Transverse colon (tissue), 4 donors: ENCODE measurements at regions not wholly inside any gene's neighbourhood (a gene's known extent, or its start where the extent isn't known, plus 50 kb on each side); places are given as distances from the start of the nearest gene placed in this dataset.

Experiments used
- DNase-seq: peaks from one replicate; pipeline ENCODE4 v3.0.0-alpha.2; 2019
- H3K27ac ChIP-seq, 4 donors: fragments of 200-600 bp; sonication (generic); 2 replicates each; pipeline ENCODE4 v1.5.1; 2016 to 2018; ENCODE audit warnings: inconsistent platforms in 4 of 4
- H3K27me3 ChIP-seq: fragments of 200-600 bp; sonication (generic); 2 replicates; pipeline ENCODE4 v1.5.1; 2017; ENCODE audit warnings: inconsistent platforms
- H3K36me3 ChIP-seq, 4 donors: fragments of 200-600 bp; sonication (generic); 2 replicates each; pipeline ENCODE4 v1.5.1; 2017 to 2019; ENCODE audit warnings: inconsistent platforms in 4 of 4
- H3K4me1 ChIP-seq, 4 donors: fragments of 200-600 bp; sonication (generic); 2 replicates each; pipeline ENCODE4 v1.5.1; 2017 to 2020; ENCODE audit warnings: inconsistent platforms in 4 of 4
- H3K4me3 ChIP-seq, 4 donors: fragments of 200-600 bp; sonication (generic); 1 replicate in 1 of 4; 2 replicates in 3 of 4; pipeline versions ENCODE4 v1.5.1 to v1.6.1; 2017 to 2019; ENCODE audit warnings: inconsistent platforms in 4 of 4
- H3K9me3 ChIP-seq, 2 donors: fragments of 200-600 bp; sonication (generic); 2 replicates each; pipeline ENCODE4 v1.5.1; 2017 to 2019; ENCODE audit warnings: inconsistent platforms in 2 of 2
- EP300 ChIP-seq: sonication (generic); formaldehyde crosslinking; IDR thresholded peaks from one replicate; pipeline ENCODE4 v1.6.1; 2017; ENCODE audit warnings: antibody characterized with exemption, low read depth
- POLR2A ChIP-seq: fragments of 450-650 bp; IDR thresholded peaks from one replicate; pipeline ENCODE4 v1.6.1; 2016; ENCODE audit warnings: antibody characterized with exemption, mild to moderate bottlenecking, moderate library complexity
- POLR2AphosphoS5 ChIP-seq, 3 donors: sonication (generic); formaldehyde crosslinking; IDR thresholded peaks; one replicate each; pipeline ENCODE4 v1.6.1; 2016; ENCODE audit warnings: antibody characterized with exemption in 3 of 3
- WGBS, 2 donors: methylation state at CpG; one replicate each; pipeline ENCODE4 v1.1.5; 2018; ENCODE audit warnings: low coverage in 1 of 2; 5-methylcytosine and 5-hydroxymethylcytosine counted together
- in situ Hi-C, 4 donors: fragments of 200-750 bp; cut with MboI; loops; one replicate each; pipeline versions ENCODE4 v1.15.0 to v1.15.1; 2017; ENCODE audit warnings: low sequenced_read_pairs in 3 of 4, low pct_ligation_motif_present in 1 of 4, low pct_unique_long_range_greater_than_20kb in 1 of 4
- intact Hi-C: fragments of 100-400 bp; cut with DNase I; formaldehyde crosslinking; loops from one replicate; pipeline ENCODE4 v1.15.1; 2023; ENCODE audit warnings: low total_unique reads
- TF ChIP-seq, protein P1 (sequence below), 5 experiments: fragments of 200-600 bp in 3 of 5; fragments of 450-650 bp in 2 of 5; sonication (generic) in 3 of 5; IDR thresholded peaks; 1 replicate in 2 of 5; 2 replicates in 3 of 5; pipeline ENCODE4 v1.5.1; 2016 to 2017; ENCODE audit warnings: antibody characterized with exemption in 5 of 5, inconsistent platforms in 3 of 5, mild to moderate bottlenecking in 2 of 5, moderate library complexity in 1 of 5

DNA sequence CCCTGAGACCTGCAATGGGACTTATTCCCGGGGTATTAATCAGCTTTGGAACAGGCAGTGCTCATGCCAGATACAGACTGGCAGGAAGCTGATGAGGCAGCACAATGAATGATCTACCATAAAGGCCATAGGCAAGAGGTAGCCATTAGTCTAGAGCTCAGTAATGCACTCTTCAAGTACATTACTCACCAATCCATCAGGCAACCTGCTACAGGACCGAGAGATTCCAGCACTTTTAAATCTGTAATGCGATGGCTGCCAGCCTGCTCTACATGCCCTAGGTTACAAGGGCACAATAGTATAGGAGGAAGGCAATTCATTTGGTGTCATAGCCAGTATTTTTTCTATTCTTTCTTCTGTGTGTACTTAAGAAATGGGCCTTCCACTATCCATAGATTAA lies 217.8 kb upstream of the PMFBP1 start:
- in situ Hi-C loops (no loop called here), intact Hi-C loops (no loop called here)
- no peak overlapping the region for H3K27ac ChIP-seq
- no peaks in the 10 kb centered on the region for H3K27me3 ChIP-seq
- H3K4me3 ChIP-seq = no peak overlapping the region
- 90 to 93% methylated on average over 2 to 3 of the region's 3 CpGs for WGBS, 2 donors
- H3K4me1 ChIP-seq = no peaks in the 10 kb centered on the region
- H3K9me3 ChIP-seq = peaks cover 23 to 25% of the 10 kb centered on the region in 2 donors
- no peak for DNase-seq
- no peaks in the 10 kb centered on the region for H3K36me3 ChIP-seq
- TF ChIP-seq, protein P1, sequence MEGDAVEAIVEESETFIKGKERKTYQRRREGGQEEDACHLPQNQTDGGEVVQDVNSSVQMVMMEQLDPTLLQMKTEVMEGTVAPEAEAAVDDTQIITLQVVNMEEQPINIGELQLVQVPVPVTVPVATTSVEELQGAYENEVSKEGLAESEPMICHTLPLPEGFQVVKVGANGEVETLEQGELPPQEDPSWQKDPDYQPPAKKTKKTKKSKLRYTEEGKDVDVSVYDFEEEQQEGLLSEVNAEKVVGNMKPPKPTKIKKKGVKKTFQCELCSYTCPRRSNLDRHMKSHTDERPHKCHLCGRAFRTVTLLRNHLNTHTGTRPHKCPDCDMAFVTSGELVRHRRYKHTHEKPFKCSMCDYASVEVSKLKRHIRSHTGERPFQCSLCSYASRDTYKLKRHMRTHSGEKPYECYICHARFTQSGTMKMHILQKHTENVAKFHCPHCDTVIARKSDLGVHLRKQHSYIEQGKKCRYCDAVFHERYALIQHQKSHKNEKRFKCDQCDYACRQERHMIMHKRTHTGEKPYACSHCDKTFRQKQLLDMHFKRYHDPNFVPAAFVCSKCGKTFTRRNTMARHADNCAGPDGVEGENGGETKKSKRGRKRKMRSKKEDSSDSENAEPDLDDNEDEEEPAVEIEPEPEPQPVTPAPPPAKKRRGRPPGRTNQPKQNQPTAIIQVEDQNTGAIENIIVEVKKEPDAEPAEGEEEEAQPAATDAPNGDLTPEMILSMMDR (IDR thresholded peaks at IDR 0.05) = no peak
- no peak for TF ChIP-seq EP300
- TF ChIP-seq POLR2AphosphoS5 (IDR thresholded peaks at IDR 0.05) = no peak
- no peak for TF ChIP-seq POLR2A

DNA sequence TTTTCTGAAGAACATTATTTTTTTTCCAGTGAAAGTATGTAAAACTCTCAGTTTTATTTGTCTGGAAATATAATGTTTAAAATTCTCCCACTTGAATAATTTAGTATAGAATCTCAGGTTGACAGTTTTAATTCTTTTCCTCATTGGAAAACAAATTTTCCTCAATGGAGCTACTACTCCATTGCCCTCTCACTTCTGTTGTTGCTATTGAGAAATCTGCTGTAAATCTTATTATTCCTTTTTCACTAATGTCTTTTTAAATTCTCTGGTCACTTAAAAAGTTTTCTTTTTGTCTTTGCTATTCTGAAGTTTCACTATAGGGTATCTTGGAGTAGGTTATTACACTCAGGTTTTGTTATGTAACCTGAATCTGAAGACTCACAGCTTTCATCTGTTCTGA lies 216.1 kb upstream of the PMFBP1 start:
- Histone ChIP-seq H3K9me3 (peaks cover 23% of the 10 kb centered on the region in 2 donors), H3K4me1 (no peaks in the 10 kb centered on the region), H3K27ac (no peak overlapping the region), H3K36me3 (no peaks in the 10 kb centered on the region), H3K4me3 (no peak overlapping the region), H3K27me3 (no peaks in the 10 kb centered on the region)
- intact Hi-C loops (no loop called here), in situ Hi-C loops (no loop called here)
- DNase-seq = no peak
- no peak for TF ChIP-seq EP300
- no peak for TF ChIP-seq POLR2A
- TF ChIP-seq POLR2AphosphoS5 (IDR thresholded peaks at IDR 0.05) = no peak
- TF ChIP-seq, protein P1 (IDR thresholded peaks at IDR 0.05) = no peak

DNA sequence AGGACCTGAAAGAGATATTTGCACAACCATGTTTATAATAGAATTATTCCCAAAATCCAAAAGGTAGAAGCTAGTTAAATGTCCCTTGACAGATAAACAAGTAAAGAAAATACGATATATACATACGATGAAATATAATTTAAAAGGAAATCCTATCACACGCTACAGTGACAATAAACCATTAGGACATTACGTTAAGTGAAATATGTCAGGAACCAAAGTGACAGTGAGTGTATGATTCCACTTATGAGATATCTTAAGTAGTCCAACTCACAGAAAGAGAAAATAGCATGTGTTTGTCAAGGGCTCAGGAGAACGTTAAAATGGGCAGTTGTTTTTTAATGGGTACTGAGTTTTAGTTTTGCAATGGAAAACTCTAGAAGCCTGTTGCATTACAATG lies 212.7 kb upstream of the PMFBP1 start:
- intact Hi-C loops (no loop called here), in situ Hi-C loops (no loop called here)
- WGBS, 2 donors = 94 to 95% methylated on average over 5 of the region's 5 CpGs
- Histone ChIP-seq H3K36me3 (no peaks in the 10 kb centered on the region), H3K4me3 (no peak overlapping the region), H3K27ac (no peak overlapping the region), H3K9me3 (peaks cover 23% of the 10 kb centered on the region in 2 donors), H3K27me3 (no peaks in the 10 kb centered on the region), H3K4me1 (no peaks in the 10 kb centered on the region)
- no peak for TF ChIP-seq EP300
- TF ChIP-seq POLR2A = no peak
- TF ChIP-seq, protein P1 (IDR thresholded peaks at IDR 0.05) = no peak
- DNase-seq = no peak

DNA sequence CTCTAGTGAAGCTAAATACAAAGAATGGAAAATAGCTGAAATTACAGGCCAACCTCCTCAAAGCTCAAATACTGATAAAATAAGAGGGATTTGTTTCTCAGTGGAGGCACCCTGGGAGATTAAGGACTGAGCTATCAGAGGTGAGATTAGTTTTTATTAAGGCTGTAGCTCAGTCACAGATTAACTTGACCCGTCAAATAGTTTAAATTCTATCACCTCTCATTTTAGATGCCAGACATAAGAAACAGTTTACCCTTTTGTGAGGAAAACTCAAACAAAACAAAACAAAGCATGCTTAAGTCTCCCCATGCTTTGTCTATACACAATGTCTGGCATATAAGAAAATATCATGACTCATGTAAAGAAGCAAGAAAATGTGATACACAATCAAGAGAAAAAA lies 208.3 kb upstream of the PMFBP1 start:
- intact Hi-C loops = no loop called here
- Histone ChIP-seq H3K36me3 (no peaks in the 10 kb centered on the region), H3K4me3 (no peak overlapping the region), H3K27me3 (no peaks in the 10 kb centered on the region), H3K9me3 (no peaks in the 10 kb centered on the region), H3K27ac (no peak overlapping the region), H3K4me1 (no peaks in the 10 kb centered on the region)
- DNase-seq = no peak
- 88 to 100% methylated on average over 1 of the region's 1 CpG for WGBS, 2 donors
- in situ Hi-C loops = no loop called here
- TF ChIP-seq, protein P1 (IDR thresholded peaks at IDR 0.05) = no peak
- TF ChIP-seq POLR2AphosphoS5 (IDR thresholded peaks at IDR 0.05) = no peak
